ENCODE measurements at regions not wholly inside any gene's neighbourhood (a gene's known extent, or its start where the extent isn't known, plus 50 kb on each side); places are given as distances from the start of the nearest gene placed in this dataset.

- H3K27ac ChIP-seq (replicated peaks; ENCODE audit: low read length): no peak overlapping the region
- H2AK5ac ChIP-seq (ENCODE audit: low read depth, low read length): no peak overlapping the region
- H2BK12ac ChIP-seq (ENCODE audit: low read length): no peak overlapping the region
- H3K9me3 ChIP-seq (replicated peaks in 1 of 2; ENCODE audit: control insufficient read depth in 2 of 2, insufficient read depth in 1 of 2, low read depth in 1 of 2, low read length in 2 of 2): peaks cover 0 to 2% of the 10 kb centered on the region in 2 donors
- no peak overlapping the region for H3K23ac ChIP-seq (ENCODE audit: low read depth, low read length, poor library complexity)
- no peak overlapping the region for H3K4me2 ChIP-seq (ENCODE audit: insufficient read depth, low read length, poor library complexity, severe bottlenecking)
- no peak overlapping the region for H2BK5ac ChIP-seq (ENCODE audit: low read length)
- H3K4me3 ChIP-seq (ENCODE audit: low read length in 2 of 2): no peak overlapping the region
- no peak overlapping the region for H2AFZ ChIP-seq (ENCODE audit: low read length)
- H3K14ac ChIP-seq (ENCODE audit: low read length): no peak overlapping the region
- H4K8ac ChIP-seq (ENCODE audit: low read depth, low read length): no peak overlapping the region
- no peak overlapping the region for H4K91ac ChIP-seq (ENCODE audit: low read depth, low read length, poor library complexity)
- no CpG with 5 or more reads among the region's 3 CpGs for WGBS, 2 donors (ENCODE audit: extremely low coverage in 2 of 2, insufficient read length in 2 of 2, insufficient replicate concordance in 1 of 2)
- H3K36me3 ChIP-seq (replicated peaks in 1 of 2; ENCODE audit: control insufficient read depth in 2 of 2, insufficient read depth in 2 of 2, low read length in 2 of 2): no peaks in the 10 kb centered on the region
- no peaks in the 10 kb centered on the region for H3K4me1 ChIP-seq (ENCODE audit: control insufficient read depth in 2 of 2, insufficient read depth in 1 of 2, low read depth in 1 of 2, low read length in 2 of 2)
- no peak overlapping the region for H3K18ac ChIP-seq (ENCODE audit: low read length)
- no peaks in the 10 kb centered on the region for H3K79me1 ChIP-seq (ENCODE audit: low read depth, low read length)
- H3K4ac ChIP-seq (ENCODE audit: low read length): no peak overlapping the region
- H2BK120ac ChIP-seq (ENCODE audit: low read depth, low read length): no peak overlapping the region
- no peak overlapping the region for H2BK15ac ChIP-seq (ENCODE audit: low read length)
- no peak for DNase-seq (ENCODE audit: low spot score)
- no peaks in the 10 kb centered on the region for H3K27me3 ChIP-seq (ENCODE audit: control insufficient read depth in 3 of 3, insufficient read depth in 3 of 3, low read depth in 1 of 3, low read length in 3 of 3)
- no peak overlapping the region for H3K9ac ChIP-seq (ENCODE audit: low read depth, low read length, poor library complexity)
These were observed 87.2 kb upstream of the ATP8B1 start for GRCh38 chr18:57890266-57890665.

DNA sequence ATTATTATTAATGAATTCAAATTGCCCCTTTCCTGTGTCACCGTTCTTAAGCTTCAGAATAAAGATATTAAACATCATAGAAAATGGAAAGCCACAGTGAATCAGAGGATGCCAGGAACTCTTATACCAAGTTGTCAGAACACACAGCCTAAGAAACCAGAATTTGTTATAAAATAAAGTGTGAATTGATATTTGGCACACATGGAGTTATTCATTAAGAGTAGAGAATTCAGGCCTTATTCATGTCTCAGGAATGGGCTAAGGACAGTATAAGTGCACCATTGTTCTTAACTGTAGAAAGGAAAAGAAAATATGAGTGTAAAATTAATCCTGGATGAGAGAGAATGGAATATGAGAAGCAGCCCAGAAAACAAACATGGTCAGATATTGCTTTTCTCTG, 86.7 kb upstream of the ATP8B1 start:
- Histone ChIP-seq H2BK120ac (ENCODE audit: low read depth, low read length) (no peak overlapping the region), H3K79me1 (ENCODE audit: low read depth, low read length) (no peaks in the 10 kb centered on the region), H3K9ac (ENCODE audit: low read depth, low read length, poor library complexity) (no peak overlapping the region), H2AFZ (ENCODE audit: low read length) (no peak overlapping the region), H3K27ac (replicated peaks; ENCODE audit: low read length) (no peak overlapping the region), H3K4me3 (ENCODE audit: low read length in 2 of 2) (no peak overlapping the region), H3K4me1 (ENCODE audit: control insufficient read depth in 2 of 2, insufficient read depth in 1 of 2, low read depth in 1 of 2, low read length in 2 of 2) (no peaks in the 10 kb centered on the region), H3K4me2 (ENCODE audit: insufficient read depth, low read length, poor library complexity, severe bottlenecking) (no peak overlapping the region), H2AK5ac (ENCODE audit: low read depth, low read length) (no peak overlapping the region), H3K14ac (ENCODE audit: low read length) (no peak overlapping the region), H3K9me3 (replicated peaks in 1 of 2; ENCODE audit: control insufficient read depth in 2 of 2, insufficient read depth in 1 of 2, low read depth in 1 of 2, low read length in 2 of 2) (peaks cover 0 to 2% of the 10 kb centered on the region in 2 donors), H3K27me3 (ENCODE audit: control insufficient read depth in 3 of 3, insufficient read depth in 3 of 3, low read depth in 1 of 3, low read length in 3 of 3) (no peaks in the 10 kb centered on the region), H2BK15ac (ENCODE audit: low read length) (no peak overlapping the region), H2BK12ac (ENCODE audit: low read length) (no peak overlapping the region), H3K18ac (ENCODE audit: low read length) (no peak overlapping the region), H3K23ac (ENCODE audit: low read depth, low read length, poor library complexity) (no peak overlapping the region), H3K36me3 (replicated peaks in 1 of 2; ENCODE audit: control insufficient read depth in 2 of 2, insufficient read depth in 2 of 2, low read length in 2 of 2) (no peaks in the 10 kb centered on the region), H4K8ac (ENCODE audit: low read depth, low read length) (no peak overlapping the region), H2BK5ac (ENCODE audit: low read length) (no peak overlapping the region), H4K91ac (ENCODE audit: low read depth, low read length, poor library complexity) (no peak overlapping the region), H3K4ac (ENCODE audit: low read length) (no peak overlapping the region)
- WGBS, 2 donors (ENCODE audit: extremely low coverage in 2 of 2, insufficient read length in 2 of 2, insufficient replicate concordance in 1 of 2): no CpG with 5 or more reads among the region's 1 CpG
- DNase-seq (ENCODE audit: low spot score): no peak

- no peak overlapping the region for H4K91ac ChIP-seq (ENCODE audit: low read depth, low read length, poor library complexity)
- no peak overlapping the region for H2AK5ac ChIP-seq (ENCODE audit: low read depth, low read length)
- no peak overlapping the region for H4K8ac ChIP-seq (ENCODE audit: low read depth, low read length)
- H3K9ac ChIP-seq (ENCODE audit: low read depth, low read length, poor library complexity): no peak overlapping the region
- no peak overlapping the region for H2BK120ac ChIP-seq (ENCODE audit: low read depth, low read length)
- H3K4me1 ChIP-seq (ENCODE audit: control insufficient read depth in 2 of 2, insufficient read depth in 1 of 2, low read depth in 1 of 2, low read length in 2 of 2): no peaks in the 10 kb centered on the region
- H2BK15ac ChIP-seq (ENCODE audit: low read length): no peak overlapping the region
- H3K27me3 ChIP-seq (ENCODE audit: control insufficient read depth in 3 of 3, insufficient read depth in 3 of 3, low read depth in 1 of 3, low read length in 3 of 3): no peaks in the 10 kb centered on the region
- no peaks in the 10 kb centered on the region for H3K36me3 ChIP-seq (replicated peaks in 1 of 2; ENCODE audit: control insufficient read depth in 2 of 2, insufficient read depth in 2 of 2, low read length in 2 of 2)
- H2BK12ac ChIP-seq (ENCODE audit: low read length): no peak overlapping the region
- WGBS, 2 donors (ENCODE audit: extremely low coverage in 2 of 2, insufficient read length in 2 of 2, insufficient replicate concordance in 1 of 2): no CpG with 5 or more reads among the region's 9 CpGs
- no peak overlapping the region for H3K4ac ChIP-seq (ENCODE audit: low read length)
- peaks cover 0 to 2% of the 10 kb centered on the region in 2 donors for H3K9me3 ChIP-seq (replicated peaks in 1 of 2; ENCODE audit: control insufficient read depth in 2 of 2, insufficient read depth in 1 of 2, low read depth in 1 of 2, low read length in 2 of 2)
- H3K18ac ChIP-seq (ENCODE audit: low read length): no peak overlapping the region
- peak overlapping the region in 1 of 2 donors; percentile 61 for H3K4me3 ChIP-seq (ENCODE audit: low read length in 2 of 2)
- DNase-seq (ENCODE audit: low spot score): no peak
- no peak overlapping the region for H3K27ac ChIP-seq (replicated peaks; ENCODE audit: low read length)
- no peak overlapping the region for H3K4me2 ChIP-seq (ENCODE audit: insufficient read depth, low read length, poor library complexity, severe bottlenecking)
- no peak overlapping the region for H3K14ac ChIP-seq (ENCODE audit: low read length)
- H2AFZ ChIP-seq (ENCODE audit: low read length): no peak overlapping the region
- H3K79me1 ChIP-seq (ENCODE audit: low read depth, low read length): no peaks in the 10 kb centered on the region
- no peak overlapping the region for H2BK5ac ChIP-seq (ENCODE audit: low read length)
- no peak overlapping the region for H3K23ac ChIP-seq (ENCODE audit: low read depth, low read length, poor library complexity)
These were observed 84.6 kb upstream of the ATP8B1 start for GRCh38 chr18:57887543-57888383.

DNA sequence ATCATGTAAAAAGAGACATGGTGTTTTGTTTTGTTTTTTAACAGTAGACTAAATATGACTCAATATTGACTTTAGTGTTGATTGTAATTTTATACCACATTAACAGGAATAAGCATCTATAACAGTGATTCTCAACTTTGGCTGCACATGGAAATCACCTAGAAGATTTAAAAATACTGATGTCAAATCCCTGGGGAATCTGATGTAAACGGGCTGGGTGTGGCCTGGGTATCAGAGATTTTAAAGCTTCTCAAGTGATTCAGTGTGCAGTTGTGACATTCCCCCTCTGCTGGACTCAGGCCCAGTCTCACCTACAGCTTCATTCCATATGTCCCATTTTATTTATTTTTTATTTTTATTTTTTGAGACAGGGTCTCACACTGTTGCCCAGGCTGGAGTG, 82.8 kb upstream of the ATP8B1 start:
- no peak overlapping the region for H3K9ac ChIP-seq (ENCODE audit: low read depth, low read length, poor library complexity)
- no peak overlapping the region for H2BK5ac ChIP-seq (ENCODE audit: low read length)
- H3K79me1 ChIP-seq (ENCODE audit: low read depth, low read length): no peaks in the 10 kb centered on the region
- peaks cover 0 to 1% of the 10 kb centered on the region in 2 donors for H3K4me1 ChIP-seq (ENCODE audit: control insufficient read depth in 2 of 2, insufficient read depth in 1 of 2, low read depth in 1 of 2, low read length in 2 of 2)
- no peak for DNase-seq (ENCODE audit: low spot score)
- no peak overlapping the region for H3K27ac ChIP-seq (replicated peaks; ENCODE audit: low read length)
- no peak overlapping the region for H3K18ac ChIP-seq (ENCODE audit: low read length)
- no CpG with 5 or more reads among the region's 1 CpG for WGBS, 2 donors (ENCODE audit: extremely low coverage in 2 of 2, insufficient read length in 2 of 2, insufficient replicate concordance in 1 of 2)
- no peak overlapping the region for H4K8ac ChIP-seq (ENCODE audit: low read depth, low read length)
- no peaks in the 10 kb centered on the region for H3K27me3 ChIP-seq (ENCODE audit: control insufficient read depth in 3 of 3, insufficient read depth in 3 of 3, low read depth in 1 of 3, low read length in 3 of 3)
- no peak overlapping the region for H2BK15ac ChIP-seq (ENCODE audit: low read length)
- no peak overlapping the region for H3K4me3 ChIP-seq (ENCODE audit: low read length in 2 of 2)
- H3K14ac ChIP-seq (ENCODE audit: low read length): no peak overlapping the region
- no peak overlapping the region for H2AK5ac ChIP-seq (ENCODE audit: low read depth, low read length)
- H4K91ac ChIP-seq (ENCODE audit: low read depth, low read length, poor library complexity): no peak overlapping the region
- no peak overlapping the region for H3K4ac ChIP-seq (ENCODE audit: low read length)
- no peak overlapping the region for H2BK12ac ChIP-seq (ENCODE audit: low read length)
- H3K36me3 ChIP-seq (replicated peaks in 1 of 2; ENCODE audit: control insufficient read depth in 2 of 2, insufficient read depth in 2 of 2, low read length in 2 of 2): no peaks in the 10 kb centered on the region
- no peak overlapping the region for H3K4me2 ChIP-seq (ENCODE audit: insufficient read depth, low read length, poor library complexity, severe bottlenecking)
- H3K23ac ChIP-seq (ENCODE audit: low read depth, low read length, poor library complexity): no peak overlapping the region
- H3K9me3 ChIP-seq (replicated peaks in 1 of 2; ENCODE audit: control insufficient read depth in 2 of 2, insufficient read depth in 1 of 2, low read depth in 1 of 2, low read length in 2 of 2): peaks cover 0 to 2% of the 10 kb centered on the region in 2 donors
- H2BK120ac ChIP-seq (ENCODE audit: low read depth, low read length): no peak overlapping the region
- no peak overlapping the region for H2AFZ ChIP-seq (ENCODE audit: low read length)
